D721Med (cell line): ENCODE measurements at regions not wholly inside any gene's neighbourhood (a gene's known extent, or its start where the extent isn't known, plus 50 kb on each side); places are given as distances from the start of the nearest gene placed in this dataset.

ENCODE experiments used
- DNase-seq: peaks from one replicate; pipeline ENCODE4 v3.0.0; 2011; ENCODE audit warnings: low spot score; ENCODE audit not compliant: insufficient read length
- FAIRE-seq: peaks from 2 replicates; lab custom pipeline; 2011; peaks lifted over from hg19 to GRCh38; lab: Jason Lieb, UNC
- CTCF ChIP-seq: IDR thresholded peaks from 2 replicates; pipeline ENCODE4 v1.5.1; 2012; ENCODE audit warnings: mild to moderate bottlenecking, control low read depth; ENCODE audit not compliant: insufficient read depth; ENCODE audit errors: missing control alignments

- no peak for DNase-seq
- FAIRE-seq, result no peak
- no peak for TF ChIP-seq CTCF
Observed at GRCh38 chr12:83537428-83538053, 850.8 kb downstream of the TMTC2 start.

GRCh38 chr12:83536496-83536895 is 849.8 kb downstream of the TMTC2 start:
- TF ChIP-seq CTCF, result no peak
- DNase-seq (no peak), FAIRE-seq (peak; percentile 69)

GRCh38 chr12:83528571-83528970 is 841.9 kb downstream of the TMTC2 start:
- DNase-seq (no peak), FAIRE-seq (no peak)
- TF ChIP-seq CTCF, result no peak

- no peak for TF ChIP-seq CTCF
- DNase-seq (no peak), FAIRE-seq (no peak)
Observed at GRCh38 chr12:83527810-83528209, 841.1 kb downstream of the TMTC2 start.

- TF ChIP-seq CTCF, result no peak
- no peak for FAIRE-seq
- no peak for DNase-seq
Observed at GRCh38 chr12:83515306-83516026, 828.8 kb downstream of the TMTC2 start.

GRCh38 chr12:83514372-83514771 is 827.7 kb downstream of the TMTC2 start:
- FAIRE-seq (no peak), DNase-seq (no peak)
- no peak for TF ChIP-seq CTCF

GRCh38 chr12:83506841-83507240 is 820.1 kb downstream of the TMTC2 start:
- no peak for DNase-seq
- no peak for FAIRE-seq
- no peak for TF ChIP-seq CTCF
